DMS153 treated with DMSO at 0.1 percent for 48 hours (cell line): ENCODE measurements at regions not wholly inside any gene's neighbourhood (a gene's known extent, or its start where the extent isn't known, plus 50 kb on each side); places are given as distances from the start of the nearest gene placed in this dataset.

Experiments
- DNase-seq: peaks from one replicate; lab custom pipeline; 2025; ENCODE audit not compliant: unreplicated experiment; lab: John Stamatoyannopoulos, UW

DNA sequence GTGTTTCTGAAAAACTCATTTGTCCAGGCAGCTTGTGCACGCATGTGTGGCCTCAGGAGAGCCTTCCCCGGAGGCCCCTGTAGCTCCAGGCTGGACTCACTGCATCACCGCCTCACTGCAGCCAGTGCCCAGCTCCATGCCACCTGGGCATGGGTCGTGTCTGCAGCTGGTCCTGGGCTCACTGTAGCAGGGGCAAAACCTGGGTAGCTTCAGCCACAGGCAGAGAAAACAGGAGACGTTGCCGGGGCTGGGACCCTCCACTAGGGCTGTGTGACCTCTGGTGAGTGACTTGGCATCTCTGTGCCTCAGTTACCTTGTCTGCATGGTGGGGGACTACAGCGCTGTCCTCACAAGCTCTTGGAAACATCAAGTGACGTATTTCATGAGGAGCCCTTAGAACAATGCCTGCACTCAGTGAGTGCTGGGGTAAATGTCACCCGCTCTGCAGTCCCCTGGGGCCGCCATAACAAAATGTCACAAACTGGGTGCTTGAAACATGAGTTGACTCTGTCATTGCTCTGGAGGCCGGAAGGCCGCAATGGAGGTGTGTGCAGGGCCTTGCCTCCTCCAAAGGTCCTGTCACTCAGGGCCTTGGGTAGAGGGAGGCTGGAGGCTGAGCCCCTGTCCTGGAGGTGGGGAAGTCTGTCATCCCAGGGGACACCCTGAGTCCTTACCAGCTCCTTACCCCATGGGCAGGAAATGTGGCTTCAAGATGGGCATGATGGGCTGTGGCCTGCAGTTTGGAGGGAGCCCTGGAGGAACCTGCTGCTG lies 488.7 kb downstream of the TBC1D22A start:
- DNase-seq = no peak

DNA sequence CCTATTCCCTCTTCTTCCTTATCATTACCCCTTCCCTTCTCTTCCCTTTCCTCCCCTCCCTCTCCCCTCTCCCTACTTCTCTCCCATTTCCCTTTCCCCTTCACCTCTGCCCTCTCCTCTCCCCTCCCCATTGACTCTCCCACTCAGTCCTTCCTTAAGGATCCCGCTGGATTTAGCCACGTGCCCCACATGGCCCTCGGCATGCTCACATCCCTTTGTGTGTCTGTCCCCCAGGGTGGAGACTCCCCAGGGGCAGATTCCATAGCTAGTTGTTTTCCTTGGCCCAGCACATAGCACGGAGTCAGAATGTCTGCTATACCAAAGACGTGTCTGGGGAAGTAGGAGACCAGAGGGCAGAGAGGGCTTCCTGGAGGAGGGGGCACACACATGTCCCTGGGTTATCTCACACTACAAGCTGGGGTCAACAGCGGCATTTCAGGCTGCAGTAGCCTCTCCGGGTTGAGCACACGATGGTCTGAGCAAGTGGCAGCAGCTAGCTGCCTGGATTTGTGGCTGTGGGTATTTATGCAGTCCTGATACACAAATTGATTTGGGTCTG lies 487.0 kb downstream of the TBC1D22A start:
- no peak for DNase-seq

DNA sequence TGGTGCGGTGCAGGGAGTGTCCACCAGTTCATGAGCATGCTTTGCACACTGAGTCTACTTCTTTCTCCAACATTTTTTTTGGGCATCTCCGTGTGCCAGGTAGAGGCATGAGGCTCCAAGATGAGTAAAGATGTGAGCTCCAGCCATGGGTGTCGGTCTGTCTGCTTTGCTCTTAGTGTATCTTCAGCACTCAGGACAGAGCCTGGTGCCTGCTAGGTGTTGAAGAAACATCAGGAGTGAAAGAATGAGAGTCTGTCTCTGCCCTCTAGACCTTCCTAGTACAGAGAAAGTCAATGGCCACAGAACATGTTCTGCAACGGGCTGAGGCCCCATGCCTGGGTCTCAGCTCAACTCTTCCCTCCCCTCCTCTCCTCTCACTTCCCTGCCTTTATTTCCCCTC lies 486.5 kb downstream of the TBC1D22A start:
- no peak for DNase-seq

DNA sequence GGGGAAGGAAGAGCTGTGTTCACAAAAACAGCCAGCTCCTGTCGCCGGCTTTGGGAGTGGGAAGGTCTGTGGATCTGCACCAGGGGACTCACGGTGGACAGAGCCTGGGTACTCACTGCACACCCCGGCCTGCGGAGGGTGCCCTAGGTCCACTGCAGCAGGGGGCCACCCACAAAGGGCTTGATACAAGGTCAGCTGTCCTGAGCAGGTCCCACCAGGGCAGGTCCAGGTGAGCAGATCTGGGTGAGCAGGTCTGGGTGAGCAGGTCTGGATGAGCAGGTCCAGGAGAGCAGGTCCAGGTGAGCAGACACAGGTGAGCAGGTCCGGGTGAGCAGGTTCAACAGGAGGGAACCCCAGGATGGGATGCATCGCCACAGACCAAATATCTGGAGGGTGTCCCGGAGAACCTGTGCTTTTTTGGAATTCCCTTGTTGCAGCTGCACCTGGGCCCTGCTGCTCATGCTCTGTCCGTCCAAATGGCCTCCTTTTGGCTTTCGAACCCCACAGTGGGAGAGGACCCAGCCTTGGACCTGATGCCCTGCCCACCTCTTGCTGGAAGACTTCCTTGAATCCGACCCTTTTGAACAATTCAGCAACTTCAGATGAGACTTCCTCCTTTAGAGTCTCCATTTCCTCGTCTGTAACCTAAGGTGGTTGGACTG lies 485.3 kb downstream of the TBC1D22A start:
- no peak for DNase-seq

DNA sequence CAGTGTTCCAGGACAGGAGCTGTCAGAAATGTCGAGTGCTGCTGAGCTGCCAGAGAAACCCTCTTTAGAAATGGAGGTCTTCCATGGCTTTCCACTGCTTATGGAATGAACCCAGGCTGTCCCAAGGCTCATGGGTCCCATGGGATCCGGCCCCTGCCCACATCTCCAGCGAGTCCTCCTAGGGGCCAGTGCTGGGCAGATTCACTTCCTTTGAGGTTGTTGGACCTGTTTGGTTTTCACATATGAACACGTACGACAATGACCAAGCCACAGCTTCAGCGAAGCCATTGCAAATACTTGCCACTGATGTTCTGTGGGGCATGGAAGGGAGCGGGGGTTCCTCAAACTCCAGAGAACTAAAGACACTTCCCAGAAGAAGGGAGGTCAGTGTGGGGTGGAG lies 483.3 kb downstream of the TBC1D22A start:
- no peak for DNase-seq

DNA sequence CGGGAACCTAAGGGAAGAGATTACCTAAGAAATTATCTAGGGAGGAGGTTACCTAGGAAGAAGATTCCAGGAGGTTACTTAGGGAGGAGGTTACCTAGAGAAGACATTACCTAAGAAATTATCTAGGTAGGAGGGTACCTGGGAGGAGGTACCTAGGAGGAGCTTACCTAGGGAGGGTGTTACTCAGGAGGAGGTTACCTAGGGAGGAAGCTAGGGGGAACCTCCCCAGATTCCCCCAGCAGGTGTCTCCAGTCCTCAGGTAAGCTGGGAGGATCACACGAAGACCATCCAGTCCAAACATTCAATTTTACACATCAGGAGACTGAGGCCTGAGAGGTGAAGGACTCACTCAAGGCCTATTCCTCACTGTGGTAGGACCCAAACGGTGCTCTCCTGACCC lies 482.8 kb downstream of the TBC1D22A start:
- DNase-seq = no peak

DNA sequence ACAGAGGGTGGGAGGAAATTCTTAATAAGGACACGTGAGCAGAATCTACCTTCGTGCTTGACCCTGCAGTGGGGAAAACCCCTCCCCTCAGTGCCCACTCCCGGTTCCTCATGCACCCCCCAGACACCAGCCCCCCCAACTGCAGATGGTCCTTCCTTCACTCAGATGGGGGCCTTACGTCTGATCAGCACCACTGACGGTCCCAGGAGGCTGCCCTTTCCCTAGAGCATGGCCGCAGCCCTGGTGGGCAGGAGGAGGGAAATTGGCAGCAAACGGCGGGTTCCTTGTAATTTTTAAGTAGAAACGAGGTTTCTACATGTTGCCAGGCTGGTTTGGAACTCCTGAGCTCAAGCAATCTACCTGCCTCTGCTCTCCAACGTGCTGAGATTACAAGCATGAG lies 477.7 kb downstream of the TBC1D22A start:
- no peak for DNase-seq

DNA sequence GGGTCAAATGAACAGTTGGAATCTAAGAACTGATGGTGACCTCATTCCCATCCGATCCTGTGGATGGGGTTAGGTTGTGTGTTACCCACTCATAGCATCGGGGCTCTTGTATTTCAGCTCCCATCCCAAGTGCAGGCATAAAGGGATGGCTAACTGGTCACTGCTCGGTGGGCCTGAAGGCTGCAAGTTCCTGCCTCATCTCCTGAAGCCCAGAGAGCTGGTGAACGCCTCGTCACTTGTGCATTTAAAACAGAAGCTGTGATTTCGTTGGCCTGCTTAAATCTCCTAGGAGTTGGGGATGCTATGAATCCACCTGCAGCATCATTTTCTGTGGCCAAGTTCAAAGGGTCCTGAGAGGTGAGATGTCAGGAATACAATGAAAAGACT lies 477.0 kb downstream of the TBC1D22A start:
- no peak for DNase-seq

DNA sequence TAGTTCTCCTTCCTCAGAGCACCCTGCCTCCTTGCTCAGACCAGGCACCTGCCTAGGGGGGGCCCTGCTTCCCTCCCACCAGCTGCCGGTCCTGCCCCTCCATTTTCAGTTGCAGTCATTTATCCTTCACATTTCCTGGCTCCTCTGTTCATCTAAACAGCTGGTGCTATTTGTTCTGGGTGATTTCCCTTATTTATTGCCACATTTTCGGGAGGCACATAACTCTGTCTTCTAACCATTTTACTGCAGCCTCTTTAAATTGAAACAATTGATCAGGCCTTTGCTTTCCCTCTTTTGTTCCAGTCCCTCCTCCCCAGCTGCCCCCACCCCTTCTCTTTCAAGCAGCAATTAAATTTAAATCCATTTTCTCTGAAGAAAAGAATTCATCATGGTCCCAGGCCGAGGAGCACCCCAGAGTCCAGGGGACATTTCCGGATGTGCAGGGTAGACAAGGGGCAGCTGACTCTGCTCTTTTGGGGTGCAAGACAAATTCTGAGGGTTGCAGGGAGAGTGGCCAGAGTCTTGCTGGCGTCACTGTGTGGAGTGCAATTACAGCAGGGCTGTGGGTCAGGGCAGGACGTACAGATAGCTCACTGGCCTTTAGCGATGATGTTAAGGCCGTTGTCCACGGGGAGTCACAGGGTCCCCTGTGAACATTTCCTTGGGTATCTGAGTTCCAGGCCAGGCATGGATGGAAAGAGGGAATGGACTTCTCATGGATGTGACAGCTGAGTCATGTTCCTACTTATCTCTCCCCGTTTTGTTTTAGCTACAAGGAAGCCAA lies 476.4 kb downstream of the TBC1D22A start:
- DNase-seq = no peak

DNA sequence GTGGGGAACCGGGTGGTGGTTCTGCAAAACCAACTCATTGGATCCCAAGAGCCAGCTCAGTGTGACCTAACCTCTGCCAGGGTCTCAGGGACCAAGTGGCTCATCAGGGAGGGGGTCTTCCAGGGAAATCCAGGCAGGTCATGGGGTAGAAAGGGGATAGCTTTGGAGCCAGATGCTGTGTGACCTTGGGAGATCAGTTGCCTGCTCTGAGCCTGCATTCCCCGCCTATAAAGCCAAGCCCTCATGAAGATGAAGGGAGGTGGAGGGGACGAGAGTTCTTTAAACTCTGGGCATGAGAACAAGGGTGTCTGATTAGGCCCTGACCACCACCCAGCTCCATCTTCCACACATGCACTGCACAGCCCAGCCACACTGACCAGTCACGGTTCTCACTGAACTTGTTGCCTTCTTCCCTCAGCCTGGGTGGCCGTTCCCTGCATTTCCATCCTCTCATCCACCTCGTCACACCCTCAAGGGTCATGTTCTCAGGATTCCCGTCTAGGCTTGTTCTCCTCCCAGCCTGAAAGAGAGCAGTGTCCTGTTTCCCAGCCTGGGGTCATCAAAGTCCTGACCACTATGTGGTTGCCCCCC lies 475.5 kb downstream of the TBC1D22A start:
- DNase-seq = no peak

DNA sequence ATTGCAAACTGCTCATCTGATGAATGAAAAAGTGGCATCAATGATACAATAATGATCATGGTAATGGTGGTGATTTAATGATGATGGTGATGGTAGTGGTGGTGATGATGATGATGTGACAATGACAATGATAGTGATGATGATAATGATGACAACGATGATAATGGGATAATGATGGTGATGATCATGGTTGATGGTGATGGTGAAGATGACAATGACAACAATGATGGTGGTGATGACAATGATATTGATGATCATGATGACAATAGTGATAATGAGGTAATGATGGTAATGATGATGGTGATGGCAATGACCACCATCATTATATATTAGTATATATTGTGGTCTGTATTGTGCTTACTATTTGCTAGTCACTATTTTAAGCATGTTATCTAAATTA lies 474.3 kb downstream of the TBC1D22A start:
- no peak for DNase-seq

DNA sequence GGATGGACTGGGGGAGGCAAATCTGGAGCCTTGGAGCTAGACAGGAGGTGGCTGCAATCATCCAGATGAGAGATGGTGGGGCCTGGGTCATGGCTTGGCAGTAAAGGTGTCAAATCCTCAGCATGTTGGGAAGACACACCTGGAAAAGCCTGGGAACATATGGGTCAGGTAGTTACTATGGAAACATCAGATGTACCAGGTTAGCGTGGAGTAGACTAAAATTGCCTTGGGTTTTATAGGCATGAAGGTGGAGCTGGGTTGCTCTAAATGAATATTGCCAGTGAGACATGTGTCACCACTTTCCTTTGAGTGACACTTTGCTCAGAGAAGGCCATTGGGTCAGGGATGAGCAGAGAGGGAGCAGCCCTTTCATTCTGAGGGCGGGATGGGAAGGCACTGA lies 473.7 kb downstream of the TBC1D22A start:
- DNase-seq = no peak

DNA sequence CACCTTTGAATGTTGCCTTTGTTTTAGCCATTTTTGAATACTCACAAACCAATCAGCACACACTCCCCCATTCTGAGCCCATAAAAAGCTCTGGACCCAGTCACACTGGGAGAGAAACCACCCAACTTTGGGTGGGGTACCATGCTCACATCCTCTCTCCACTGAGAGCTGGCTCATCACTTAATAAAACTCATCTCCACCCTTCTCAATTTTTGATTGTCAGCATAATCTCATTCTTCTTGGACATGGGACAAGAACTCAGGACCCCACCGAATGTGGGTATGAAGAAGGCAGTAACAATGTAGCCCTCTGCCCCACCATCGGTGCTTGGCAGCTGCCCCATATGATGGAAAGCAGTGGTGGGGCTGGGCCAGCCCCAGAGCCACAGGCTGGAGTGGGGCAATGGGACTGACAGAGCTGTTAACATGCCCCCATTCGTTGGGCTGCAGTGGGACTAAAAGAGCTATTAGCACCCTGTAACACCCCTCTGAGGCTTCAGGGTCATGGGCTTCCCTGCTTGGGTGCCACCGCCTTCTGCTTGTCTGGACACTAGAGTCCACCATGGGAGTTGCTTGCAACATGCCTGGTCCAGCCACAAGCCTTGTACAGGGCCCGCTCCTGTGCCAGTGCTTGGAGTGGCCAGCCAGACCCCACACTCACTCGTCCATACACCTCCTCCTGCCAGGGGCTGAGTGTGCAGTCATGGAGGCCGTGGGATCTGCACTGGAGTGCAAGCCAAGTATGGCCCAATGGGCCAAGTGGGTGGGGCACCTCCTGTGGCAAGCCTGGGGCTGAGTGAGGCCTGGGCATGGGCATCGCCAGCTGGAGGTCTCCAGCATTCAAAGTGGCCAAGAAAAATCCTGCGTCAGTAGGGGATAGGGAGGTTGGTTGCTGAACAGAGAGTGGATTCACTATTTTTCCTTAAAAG lies 471.1 kb downstream of the TBC1D22A start:
- no peak for DNase-seq

DNA sequence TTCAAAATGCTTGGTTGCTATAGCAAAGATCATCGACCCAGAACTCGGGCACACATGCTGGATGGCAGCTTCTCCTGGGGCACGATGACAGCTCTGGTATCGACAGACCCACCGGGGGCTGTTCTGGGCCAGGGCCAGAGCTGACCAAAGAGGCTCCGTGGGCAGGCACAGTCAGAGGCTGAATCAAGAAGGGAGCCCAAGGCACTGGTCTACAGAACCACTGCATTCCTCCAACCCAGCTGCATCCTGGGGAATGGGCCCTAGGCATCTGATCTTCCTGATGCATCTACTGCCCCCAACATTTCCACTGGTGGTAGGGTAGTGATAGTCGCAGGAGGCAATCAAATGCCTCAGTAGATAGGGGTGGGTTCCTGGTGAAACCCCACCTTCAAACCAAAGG lies 470.3 kb downstream of the TBC1D22A start:
- no peak for DNase-seq

DNA sequence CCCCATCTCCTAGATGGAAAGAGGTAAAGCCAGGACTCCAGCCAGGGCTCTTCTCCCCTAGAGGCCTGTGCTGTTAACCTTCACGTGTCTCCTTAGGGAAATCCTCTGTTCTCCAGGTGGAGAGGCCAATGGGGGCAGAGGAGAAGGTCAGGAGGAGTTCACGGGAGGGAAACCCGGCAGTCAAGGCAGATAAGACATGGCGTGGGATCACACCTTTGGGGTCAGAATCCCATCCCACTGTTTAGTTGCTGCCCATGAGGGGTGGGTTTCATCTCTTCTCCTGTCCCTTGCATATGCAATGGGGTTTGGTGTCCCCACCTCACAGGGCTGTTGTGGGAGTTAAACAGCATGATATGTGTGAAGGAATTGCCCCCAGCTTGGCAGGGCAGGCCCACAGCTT lies 469.7 kb downstream of the TBC1D22A start:
- no peak for DNase-seq

DNA sequence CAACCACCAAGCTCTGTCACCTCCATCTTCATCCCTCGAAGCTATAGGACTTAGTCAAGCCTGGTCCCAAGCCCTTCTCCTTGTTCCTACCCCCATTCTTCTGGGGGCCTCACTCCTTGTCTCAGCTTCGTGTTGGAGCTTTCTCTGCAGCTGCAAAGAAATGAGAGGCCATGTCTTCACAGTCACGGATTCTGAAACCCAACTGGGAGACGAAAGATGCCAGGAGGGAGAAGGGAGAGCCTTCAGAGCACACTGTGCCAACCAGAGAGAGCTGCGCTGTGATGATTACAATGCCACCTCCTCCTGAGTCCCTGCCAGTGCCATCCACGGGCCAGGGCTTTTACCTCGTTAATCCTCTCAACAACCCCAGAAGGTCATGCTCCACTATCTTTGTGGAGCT lies 469.3 kb downstream of the TBC1D22A start:
- no peak for DNase-seq

DNA sequence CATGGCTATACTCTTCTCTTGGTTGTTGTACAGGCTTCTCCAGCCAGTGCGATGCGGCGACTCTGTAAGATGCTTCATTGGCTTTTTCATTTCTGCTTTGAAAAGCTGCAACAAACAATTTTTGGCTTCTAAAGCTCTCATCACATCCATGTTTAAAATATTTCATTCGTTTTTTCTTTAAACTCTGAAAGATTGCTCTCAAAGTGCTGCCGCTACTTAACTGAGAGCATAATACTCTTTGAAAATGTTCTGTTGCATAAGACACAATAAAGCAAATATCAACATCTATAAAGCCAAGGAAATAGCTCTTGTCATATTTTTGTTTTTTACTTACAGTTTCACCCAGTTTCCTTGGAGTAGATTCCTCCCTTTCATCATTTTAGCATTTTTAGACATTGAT lies 468.3 kb downstream of the TBC1D22A start:
- DNase-seq = no peak

DNA sequence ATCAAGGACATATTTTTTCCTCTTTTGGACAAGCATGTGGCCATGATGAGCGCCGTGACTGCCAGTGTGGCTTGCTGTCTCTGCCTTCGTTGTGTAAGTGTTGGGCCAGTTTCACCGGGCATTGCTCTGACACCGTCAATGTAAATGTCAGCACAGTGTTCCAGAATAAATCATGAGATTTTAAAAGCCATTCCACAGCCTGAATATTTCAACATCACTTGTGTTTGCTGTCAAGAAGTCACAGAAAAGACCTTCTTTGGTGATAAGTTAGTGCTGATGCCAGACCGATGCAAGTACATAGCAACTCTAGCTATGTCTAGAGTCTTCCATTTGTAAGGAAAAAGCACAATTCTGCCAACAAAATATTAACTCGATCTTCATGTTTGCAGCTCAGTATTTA lies 467.8 kb downstream of the TBC1D22A start:
- DNase-seq = no peak

DNA sequence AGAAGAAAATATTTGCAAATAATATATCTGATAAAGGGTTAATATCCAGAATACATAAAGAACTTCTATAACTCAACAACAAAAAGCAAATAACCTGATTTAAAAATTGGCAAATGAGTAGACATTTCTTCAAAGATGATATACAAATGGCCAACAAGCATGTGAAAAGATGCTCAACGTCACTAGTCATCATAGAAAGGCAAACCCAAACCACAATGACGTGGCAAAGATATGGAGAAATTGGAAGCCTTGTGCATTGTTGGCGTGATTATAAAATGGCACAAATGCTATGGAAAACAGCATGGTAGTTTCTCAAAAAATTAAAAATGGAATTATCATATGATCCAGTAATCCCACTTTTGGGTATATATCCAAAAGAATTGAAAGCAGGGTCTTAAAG lies 466.3 kb downstream of the TBC1D22A start:
- no peak for DNase-seq

DNA sequence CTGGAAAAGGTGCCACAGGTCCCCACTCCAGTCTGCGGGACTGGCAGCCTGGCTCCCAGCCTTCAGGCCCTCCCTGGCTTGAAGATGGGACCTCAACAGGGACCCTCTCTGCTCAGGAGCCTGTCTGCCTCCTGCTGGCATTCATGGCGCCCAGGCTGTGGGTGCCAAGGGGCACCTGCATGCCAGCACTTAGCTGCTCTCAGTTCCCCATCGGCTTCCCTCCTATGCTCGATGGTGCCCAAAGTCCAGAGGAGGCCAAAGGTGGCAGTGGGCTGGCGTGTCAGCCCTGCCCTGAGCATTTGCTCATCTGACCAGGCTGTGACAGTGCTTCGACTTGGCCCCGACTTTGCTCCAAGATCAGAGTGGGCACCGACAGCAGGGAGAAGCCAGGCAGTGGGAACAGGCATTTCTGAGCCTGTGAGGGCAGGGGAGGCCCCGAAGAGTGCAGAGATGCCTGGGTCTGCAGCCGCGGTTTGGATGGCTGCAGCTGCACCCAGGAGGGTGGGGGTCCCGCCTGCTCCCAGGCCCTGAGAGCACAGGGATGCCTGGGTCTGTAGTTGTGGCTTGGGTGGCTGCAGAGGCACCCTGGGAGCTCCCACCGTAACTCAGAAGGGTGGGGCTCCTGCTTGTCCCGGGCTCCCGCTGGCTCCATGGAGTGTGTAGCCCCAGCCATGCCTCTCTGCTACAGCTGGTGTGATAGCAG lies 463.6 kb downstream of the TBC1D22A start:
- no peak for DNase-seq
